VCaP (cell line): ENCODE measurements at regions not wholly inside any gene's neighbourhood (a gene's known extent, or its start where the extent isn't known, plus 50 kb on each side); places are given as distances from the start of the nearest gene placed in this dataset.
"Not testable (repeated sequence)": the region's sequence is repeated elsewhere in the genome, so short reads cannot be mapped to it uniquely, and the experiment has no call there.

Experiments used
- H3K27ac ChIP-seq: fragments of 450-650 bp; 2 replicates; pipeline ENCODE4 v1.5.1; 2017
- CTCF ChIP-seq: fragments of 450-650 bp; conservative IDR thresholded peaks from 2 replicates; pipeline ENCODE4 v1.5.1; 2017; ENCODE audit warnings: mild to moderate bottlenecking, moderate library complexity

GRCh38 chr1:194420706-194421105 is 1234.3 kb upstream of the B3GALT2 start:
- H3K27ac ChIP-seq = no peak overlapping the region
- TF ChIP-seq CTCF = no peak

DNA sequence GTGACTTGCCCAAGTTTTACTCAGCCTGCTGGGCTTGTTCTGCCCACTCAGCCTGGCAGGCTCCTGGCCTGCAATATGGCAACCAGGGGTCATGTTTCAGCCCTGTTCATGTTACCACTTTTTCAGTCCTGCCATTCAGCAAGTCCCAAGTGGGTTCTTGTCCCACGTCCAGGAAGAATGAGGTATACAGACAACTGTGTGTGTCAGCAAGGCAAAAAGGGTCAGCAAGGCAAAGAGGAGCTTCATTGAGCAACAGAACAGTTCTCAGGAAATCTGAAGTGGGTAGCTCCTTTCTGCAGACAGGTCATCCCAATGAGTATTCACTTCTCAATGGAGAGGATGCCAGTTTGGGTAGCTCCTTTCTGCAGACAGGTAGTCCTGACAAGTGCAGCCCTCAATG is 1233.3 kb upstream of the B3GALT2 start:
- no peak overlapping the region for H3K27ac ChIP-seq
- no peak for TF ChIP-seq CTCF

- TF ChIP-seq CTCF = no peak
- H3K27ac ChIP-seq = no peak overlapping the region
These were observed 1224.3 kb upstream of the B3GALT2 start for GRCh38 chr1:194410756-194411155.

- H3K27ac ChIP-seq = not testable (repeated sequence)
These were observed 1220.8 kb upstream of the B3GALT2 start for GRCh38 chr1:194407238-194407637.

DNA sequence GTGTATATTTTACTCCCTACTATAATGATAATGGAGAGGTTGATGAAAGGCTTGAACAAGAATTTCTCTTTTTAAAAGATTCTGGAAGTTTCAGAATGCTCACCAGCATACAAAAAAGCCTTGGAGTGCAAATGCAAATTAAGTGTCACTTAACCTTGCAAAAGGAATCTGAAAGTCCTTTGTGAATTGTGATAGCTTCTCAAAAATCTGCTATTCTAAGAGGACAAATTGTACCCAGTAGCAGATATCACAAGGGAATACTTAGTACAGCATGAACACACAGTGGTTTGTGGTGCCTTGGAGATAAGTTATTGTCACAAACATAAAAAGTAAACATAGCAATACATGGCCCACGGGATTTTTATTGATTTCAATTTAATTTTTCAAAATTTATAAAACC is 1208.3 kb upstream of the B3GALT2 start:
- H3K27ac ChIP-seq = no peak overlapping the region
- TF ChIP-seq CTCF = no peak

- no peak overlapping the region for H3K27ac ChIP-seq
- TF ChIP-seq CTCF = no peak
These were observed 1201.1 kb upstream of the B3GALT2 start for GRCh38 chr1:194387531-194387930.

- no peak overlapping the region for H3K27ac ChIP-seq
- no peak for TF ChIP-seq CTCF
These were observed 1192.1 kb upstream of the B3GALT2 start for GRCh38 chr1:194378517-194378916.

DNA sequence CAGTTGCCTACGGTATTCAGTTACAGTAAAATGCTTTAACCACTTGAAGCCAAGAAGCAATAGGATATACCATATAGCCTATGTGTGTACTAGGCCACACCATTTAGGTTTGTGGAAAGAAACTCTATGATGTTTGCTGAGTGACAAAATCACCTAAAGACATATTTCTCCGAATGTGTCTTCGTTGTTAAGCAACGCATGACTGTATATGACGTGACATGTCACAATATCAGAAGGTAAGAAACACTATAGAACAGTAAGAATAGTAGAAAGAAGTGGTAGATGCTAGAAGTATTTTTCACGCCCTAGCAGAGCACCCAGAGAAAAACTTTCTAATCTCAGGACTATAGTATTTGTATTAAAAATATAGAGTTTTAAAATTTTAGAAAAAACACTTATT is 1188.2 kb upstream of the B3GALT2 start:
- H3K27ac ChIP-seq = no peak overlapping the region
- no peak for TF ChIP-seq CTCF
